Upper lobe of left lung (tissue), 6 donors: ENCODE measurements at regions not wholly inside any gene's neighbourhood (a gene's known extent, or its start where the extent isn't known, plus 50 kb on each side); places are given as distances from the start of the nearest gene placed in this dataset.

Experiments used
- ATAC-seq, 2 donors: fragments of 200-7000 bp; cut with Tn5 transposase; one replicate each; pipeline ENCODE4 v1.9.1; 2022; ENCODE audit warnings: mild to moderate bottlenecking in 2 of 2, moderate library complexity in 2 of 2; ENCODE audit not compliant: low FRiP score in 2 of 2
- DNase-seq, 2 donors: peaks; one replicate each; pipeline ENCODE4 v3.0.0-alpha.2; 2019 to 2020
- H3K27ac ChIP-seq, 4 donors: fragments of 200-600 bp; sonication (generic); one replicate each; pipeline ENCODE4 v1.5.1; 2016 to 2019
- H3K27me3 ChIP-seq, 4 donors: fragments of 200-600 bp; sonication (generic); one replicate each; pipeline ENCODE4 v1.5.1; 2017 to 2019
- H3K36me3 ChIP-seq, 4 donors: fragments of 200-600 bp; sonication (generic); one replicate each; pipeline ENCODE4 v1.5.1; 2016 to 2019
- H3K4me1 ChIP-seq, 4 donors: fragments of 200-600 bp; sonication (generic); one replicate each; pipeline ENCODE4 v1.5.1; 2018 to 2019
- H3K4me3 ChIP-seq, 4 donors: fragments of 200-600 bp; sonication (generic); one replicate each; pipeline ENCODE4 v1.5.1; 2017 to 2019; ENCODE audit warnings: mild to moderate bottlenecking in 2 of 4, moderate library complexity in 1 of 4
- H3K9me3 ChIP-seq, 4 donors: fragments of 200-600 bp; sonication (generic); one replicate each; pipeline ENCODE4 v1.5.1; 2018 to 2019
- EP300 ChIP-seq, 4 donors: sonication (generic); formaldehyde crosslinking; IDR thresholded peaks; one replicate each; pipeline ENCODE4 v1.5.1; 2017; ENCODE audit warnings: antibody characterized with exemption in 4 of 4, control low read depth in 2 of 4
- POLR2A ChIP-seq, 4 donors: fragments of 450-650 bp; IDR thresholded peaks; one replicate each; pipeline ENCODE4 v1.5.1; 2016 to 2017; ENCODE audit warnings: antibody characterized with exemption in 4 of 4, mild to moderate bottlenecking in 2 of 4
- POLR2AphosphoS5 ChIP-seq, 2 donors: sonication (generic); formaldehyde crosslinking; IDR thresholded peaks; one replicate each; pipeline ENCODE4 v1.5.1; 2017; ENCODE audit warnings: antibody characterized with exemption in 2 of 2
- WGBS, 2 donors: methylation state at CpG; one replicate each; pipeline ENCODE4 v1.1.5; 2017 to 2018; 5-methylcytosine and 5-hydroxymethylcytosine counted together
- TF ChIP-seq, protein P1 (sequence below), 6 experiments: fragments of 450-650 bp in 4 of 6; fragments of 200-600 bp in 2 of 6; sonication (generic) in 2 of 6; IDR thresholded peaks; one replicate each; pipeline ENCODE4 v1.5.1; 2016 to 2019; ENCODE audit warnings: antibody characterized with exemption in 6 of 6
- donor health status: DM: no; HTN: no; CAD: no; lungs with moderate emphysema.
- donor health status: DM: no; HTN: yes; CAD: no; lungs with severe emphysema.

DNA sequence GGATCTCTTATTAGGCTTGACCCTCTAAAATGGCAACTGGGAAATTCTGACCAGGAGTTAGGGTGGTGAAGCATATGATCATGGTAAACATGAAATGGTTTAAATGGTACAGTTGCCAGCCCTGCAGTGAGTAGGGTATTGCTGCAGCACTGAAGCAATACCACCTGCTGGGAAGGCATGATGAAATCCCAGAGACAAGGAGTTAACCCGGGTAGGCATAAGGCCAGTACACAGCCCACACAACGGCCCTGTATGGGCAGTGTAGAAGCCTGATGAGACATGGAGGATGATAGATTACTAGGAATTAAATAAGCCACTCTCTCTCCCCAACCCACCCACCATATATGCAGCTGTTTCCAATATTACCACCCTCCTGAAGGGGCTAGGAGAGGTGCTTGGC, 197.4 kb upstream of the MOCS1 start:
- TF ChIP-seq EP300 (IDR thresholded peaks at IDR 0.05) (no peak), POLR2A (IDR thresholded peaks at IDR 0.05) (no peak), POLR2AphosphoS5 (IDR thresholded peaks at IDR 0.05) (no peak)
- TF ChIP-seq, protein P1, sequence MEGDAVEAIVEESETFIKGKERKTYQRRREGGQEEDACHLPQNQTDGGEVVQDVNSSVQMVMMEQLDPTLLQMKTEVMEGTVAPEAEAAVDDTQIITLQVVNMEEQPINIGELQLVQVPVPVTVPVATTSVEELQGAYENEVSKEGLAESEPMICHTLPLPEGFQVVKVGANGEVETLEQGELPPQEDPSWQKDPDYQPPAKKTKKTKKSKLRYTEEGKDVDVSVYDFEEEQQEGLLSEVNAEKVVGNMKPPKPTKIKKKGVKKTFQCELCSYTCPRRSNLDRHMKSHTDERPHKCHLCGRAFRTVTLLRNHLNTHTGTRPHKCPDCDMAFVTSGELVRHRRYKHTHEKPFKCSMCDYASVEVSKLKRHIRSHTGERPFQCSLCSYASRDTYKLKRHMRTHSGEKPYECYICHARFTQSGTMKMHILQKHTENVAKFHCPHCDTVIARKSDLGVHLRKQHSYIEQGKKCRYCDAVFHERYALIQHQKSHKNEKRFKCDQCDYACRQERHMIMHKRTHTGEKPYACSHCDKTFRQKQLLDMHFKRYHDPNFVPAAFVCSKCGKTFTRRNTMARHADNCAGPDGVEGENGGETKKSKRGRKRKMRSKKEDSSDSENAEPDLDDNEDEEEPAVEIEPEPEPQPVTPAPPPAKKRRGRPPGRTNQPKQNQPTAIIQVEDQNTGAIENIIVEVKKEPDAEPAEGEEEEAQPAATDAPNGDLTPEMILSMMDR (IDR thresholded peaks at IDR 0.05) = no peak
- Histone ChIP-seq H3K4me3 (no peak overlapping the region), H3K9me3 (no peaks in the 10 kb centered on the region), H3K27me3 (no peaks in the 10 kb centered on the region), H3K4me1 (no peaks in the 10 kb centered on the region), H3K27ac (no peak overlapping the region), H3K36me3 (no peaks in the 10 kb centered on the region)
- DNase-seq (no peak), ATAC-seq (no peak)
- WGBS, 2 donors = 56 to 60% methylated on average over 2 of the region's 2 CpGs

DNA sequence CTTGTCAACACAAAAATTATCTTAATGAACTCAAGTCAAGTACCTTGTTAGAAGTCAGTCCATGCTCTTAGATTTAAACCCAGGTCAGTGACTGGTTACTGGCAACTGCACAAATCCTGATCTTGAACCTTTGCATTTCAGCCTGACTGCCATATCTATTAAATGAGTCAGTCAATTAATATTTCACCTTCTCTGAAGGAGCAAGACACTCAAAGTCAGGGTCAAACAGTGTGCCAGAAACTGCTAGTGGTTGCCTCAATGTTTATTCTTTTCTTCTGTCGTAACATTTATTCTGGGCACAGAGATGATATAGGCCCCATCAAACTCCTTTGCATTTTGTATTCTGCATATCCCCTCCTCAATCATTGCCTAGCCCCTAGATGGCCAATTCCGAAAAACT, 193.9 kb upstream of the MOCS1 start:
- DNase-seq (peak in 1 of 2 donors; percentile 26), ATAC-seq (no peak)
- Histone ChIP-seq H3K27ac (no peak overlapping the region), H3K4me1 (no peaks in the 10 kb centered on the region), H3K4me3 (no peak overlapping the region), H3K27me3 (no peaks in the 10 kb centered on the region), H3K36me3 (no peaks in the 10 kb centered on the region), H3K9me3 (no peaks in the 10 kb centered on the region)
- TF ChIP-seq POLR2AphosphoS5 (IDR thresholded peaks at IDR 0.05) = no peak
- no peak for TF ChIP-seq EP300 (IDR thresholded peaks at IDR 0.05)
- TF ChIP-seq, protein P1 (IDR thresholded peaks at IDR 0.05) = no peak
- TF ChIP-seq POLR2A (IDR thresholded peaks at IDR 0.05) = no peak
- WGBS, 2 donors = 43 to 65% methylated on average over 2 of the region's 2 CpGs

DNA sequence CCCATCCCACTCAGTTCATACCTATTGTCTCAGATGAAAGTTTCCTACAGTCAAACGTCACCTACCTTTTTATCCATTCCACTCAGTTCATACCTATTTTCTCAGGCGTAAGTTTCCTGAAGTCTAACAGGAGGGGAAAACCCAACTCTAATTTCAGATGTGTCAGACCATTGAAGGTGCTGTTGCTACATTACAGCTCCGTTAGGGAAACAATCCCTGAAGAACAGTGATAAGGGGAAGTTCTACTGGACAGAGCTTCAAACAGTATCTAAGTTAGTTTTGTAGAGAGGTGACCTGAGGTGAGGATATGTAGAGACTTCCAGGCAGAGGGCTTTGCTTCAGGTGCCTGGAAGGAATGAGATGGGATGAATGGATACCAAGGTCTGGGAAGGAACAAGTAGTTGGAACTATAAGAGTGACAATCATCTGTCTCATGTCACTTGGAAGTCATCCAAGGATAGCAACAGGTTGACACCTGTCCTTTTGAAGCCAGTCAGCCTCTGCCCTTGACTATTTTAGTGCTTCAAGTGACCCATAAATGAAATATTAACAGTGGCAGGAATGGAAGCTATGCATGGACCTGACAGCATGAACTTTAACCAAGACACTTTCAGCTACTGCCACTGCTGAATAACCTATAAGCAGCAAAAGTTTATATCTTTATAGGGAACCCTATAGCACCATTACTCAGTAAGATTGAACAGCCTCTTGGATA, 191.6 kb upstream of the MOCS1 start:
- H3K27me3 ChIP-seq = no peaks in the 10 kb centered on the region
- no peak overlapping the region for H3K4me3 ChIP-seq
- TF ChIP-seq EP300 (IDR thresholded peaks at IDR 0.05) = no peak
- TF ChIP-seq, protein P1 (IDR thresholded peaks at IDR 0.05) = no peak
- no peak for TF ChIP-seq POLR2AphosphoS5 (IDR thresholded peaks at IDR 0.05)
- TF ChIP-seq POLR2A (IDR thresholded peaks at IDR 0.05) = no peak
- H3K9me3 ChIP-seq = no peaks in the 10 kb centered on the region
- H3K27ac ChIP-seq = no peak overlapping the region
- DNase-seq (no peak), ATAC-seq (no peak)
- 72 to 79% methylated on average over 3 of the region's 3 CpGs for WGBS, 2 donors
- no peaks in the 10 kb centered on the region for H3K36me3 ChIP-seq
- H3K4me1 ChIP-seq = no peaks in the 10 kb centered on the region

DNA sequence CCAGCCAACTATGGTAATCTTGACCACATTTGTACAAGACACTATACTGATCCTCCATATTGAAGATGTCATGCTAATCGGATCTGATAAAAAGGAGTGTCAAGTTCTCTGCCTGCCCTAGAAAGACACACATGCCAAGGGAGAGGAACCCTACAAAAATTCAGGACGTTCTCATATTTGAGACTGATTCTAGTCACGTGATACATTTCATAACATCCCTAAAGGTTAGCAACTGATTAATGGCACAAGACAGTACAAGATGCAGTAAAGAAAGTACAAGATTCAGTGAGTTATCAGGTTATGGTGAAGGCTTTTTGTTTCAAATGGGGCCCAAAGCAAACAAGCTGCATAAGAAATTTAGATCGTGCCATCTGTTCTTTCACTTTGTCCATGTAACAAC, 190.7 kb upstream of the MOCS1 start:
- DNase-seq (no peak), ATAC-seq (no peak)
- no peak for TF ChIP-seq POLR2AphosphoS5 (IDR thresholded peaks at IDR 0.05)
- TF ChIP-seq, protein P1 (IDR thresholded peaks at IDR 0.05) = no peak
- H3K4me3 ChIP-seq = no peak overlapping the region
- H3K4me1 ChIP-seq = no peaks in the 10 kb centered on the region
- no peaks in the 10 kb centered on the region for H3K27me3 ChIP-seq
- 90 to 91% methylated on average over 4 of the region's 4 CpGs for WGBS, 2 donors
- H3K9me3 ChIP-seq = no peaks in the 10 kb centered on the region
- H3K36me3 ChIP-seq = no peaks in the 10 kb centered on the region
- no peak overlapping the region for H3K27ac ChIP-seq

DNA sequence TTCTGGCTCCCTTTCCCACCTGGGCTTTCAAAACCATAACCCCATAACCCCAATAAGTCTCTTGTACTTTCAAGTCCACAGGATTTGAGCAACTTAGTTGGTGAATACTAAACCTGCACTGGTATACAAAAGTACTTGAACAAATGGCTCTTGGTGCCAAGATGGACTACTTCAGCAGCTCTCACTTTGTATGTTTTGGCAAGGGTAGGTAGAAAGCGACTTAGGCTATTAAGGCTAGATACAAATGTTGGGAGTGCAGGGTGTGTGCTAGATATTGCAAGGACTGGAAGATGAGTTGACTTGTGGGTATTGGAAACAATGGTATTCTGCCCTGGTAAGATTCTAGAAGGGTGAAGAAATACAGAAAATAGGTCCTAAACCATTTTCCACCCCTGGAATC, 182.6 kb upstream of the MOCS1 start:
- ATAC-seq (peak; percentile 7 to 58), DNase-seq (peak in 1 of 2 donors; percentile 53)
- peak in 1 of 4 donors; percentile 60 for TF ChIP-seq EP300 (IDR thresholded peaks at IDR 0.05)
- no peak for TF ChIP-seq POLR2AphosphoS5 (IDR thresholded peaks at IDR 0.05)

More for the DNA sequence above, 182.6 kb upstream of the MOCS1 start:
- H3K27me3 ChIP-seq = peaks cover 0 to 4% (median 0%) of the 10 kb centered on the region in 4 donors
- H3K4me1 ChIP-seq = peaks cover 0 to 6% (median 0%) of the 10 kb centered on the region in 4 donors
- H3K4me3 ChIP-seq = no peak overlapping the region
- no peaks in the 10 kb centered on the region for H3K9me3 ChIP-seq
- no peaks in the 10 kb centered on the region for H3K36me3 ChIP-seq
- no peak overlapping the region for H3K27ac ChIP-seq
- 0% methylated on average over 1 of the region's 1 CpG for WGBS, 2 donors
